Common myeloid progenitor, CD34-positive (primary cell): ENCODE measurements at regions not wholly inside any gene's neighbourhood (a gene's known extent, or its start where the extent isn't known, plus 50 kb on each side); places are given as distances from the start of the nearest gene placed in this dataset.

Source experiments
- CTCF ChIA-PET: fragments of 350-600 bp; sonication (Branson Sonifier 250); formaldehyde crosslinking; loops from one replicate; lab custom pipeline; 2021; ENCODE audit warnings: antibody characterized with exemption; lab: Charles Lee
- POLR2A ChIA-PET: fragments of 350-600 bp; sonication (Branson Sonifier 250); formaldehyde crosslinking; loops from one replicate; lab custom pipeline; 2021; ENCODE audit warnings: antibody characterized with exemption; lab: Charles Lee
- DNase-seq, 3 donors: peaks; one replicate each; pipeline versions ENCODE4 v3.0.0 to v3.0.0-alpha.2; 2013
- H3K27ac ChIP-seq, 2 experiments: 1 replicate in 1 of 2; 2 replicates in 1 of 2; pipeline ENCODE4 v1.7.0; 2013; ENCODE audit warnings: inconsistent platforms in 2 of 2, low read length in 2 of 2, mild to moderate bottlenecking in 2 of 2, low read depth in 1 of 2, moderate library complexity in 1 of 2; ENCODE audit not compliant: severe bottlenecking in 2 of 2, insufficient read depth in 1 of 2, poor library complexity in 1 of 2
- H3K27me3 ChIP-seq, 5 experiments: replicated peaks in 2 of 5; 1 replicate in 3 of 5; 2 replicates in 2 of 5; pipeline versions ENCODE4 v1.6.1 to v1.7.0; 2013; ENCODE audit warnings: low read length in 4 of 5, mild to moderate bottlenecking in 2 of 5, moderate library complexity in 2 of 5, inconsistent platforms in 1 of 5; ENCODE audit not compliant: insufficient read depth in 5 of 5, control insufficient read depth in 4 of 5
- H3K36me3 ChIP-seq, 4 experiments: 1 replicate in 2 of 4; 2 replicates in 2 of 4; pipeline versions ENCODE4 v1.6.1 to v1.7.0; 2013; ENCODE audit warnings: low read length in 3 of 4, control low read depth in 1 of 4, mild to moderate bottlenecking in 1 of 4; ENCODE audit not compliant: control insufficient read depth in 4 of 4, insufficient read depth in 4 of 4
- H3K4me1 ChIP-seq, 4 experiments: 1 replicate in 3 of 4; 2 replicates in 1 of 4; pipeline versions ENCODE4 v1.6.1 to v1.7.1; 2013; ENCODE audit warnings: low read length in 3 of 4, mild to moderate bottlenecking in 3 of 4, control low read depth in 1 of 4, inconsistent platforms in 1 of 4, moderate library complexity in 1 of 4; ENCODE audit not compliant: control insufficient read depth in 4 of 4, insufficient read depth in 4 of 4; ENCODE audit errors: control extremely low read depth in 1 of 4
- H3K4me3 ChIP-seq, 7 experiments: 1 replicate in 4 of 7; 2 replicates in 3 of 7; pipeline versions ENCODE4 v1.5.1 to v1.7.0; 2013; ENCODE audit warnings: mild to moderate bottlenecking in 7 of 7, low read length in 6 of 7, moderate library complexity in 6 of 7, inconsistent platforms in 2 of 7, low read depth in 2 of 7, control low read depth in 1 of 7; ENCODE audit not compliant: insufficient read depth in 4 of 7, control insufficient read depth in 1 of 7; ENCODE audit errors: extremely low read depth in 1 of 7
- H3K9me3 ChIP-seq, 5 experiments: 1 replicate in 4 of 5; 2 replicates in 1 of 5; pipeline versions ENCODE4 v1.6.1 to v1.7.1; 2013; ENCODE audit warnings: low read length in 4 of 5, mild to moderate bottlenecking in 2 of 5, inconsistent platforms in 1 of 5, low read depth in 1 of 5, moderate library complexity in 1 of 5; ENCODE audit not compliant: control insufficient read depth in 4 of 5, insufficient read depth in 2 of 5; ENCODE audit errors: control extremely low read depth in 1 of 5
- WGBS: methylation state at CpG from one replicate; pipeline ENCODE4 v1.1.5; 2013; ENCODE audit not compliant: insufficient coverage; 5-methylcytosine and 5-hydroxymethylcytosine counted together

- Histone ChIP-seq H3K4me1 (no peaks in the 10 kb centered on the region), H3K27ac (no peak overlapping the region), H3K4me3 (no peak overlapping the region), H3K36me3 (no peaks in the 10 kb centered on the region), H3K27me3 (no peaks in the 10 kb centered on the region), H3K9me3 (no peaks in the 10 kb centered on the region)
- DNase-seq: no peak
- CTCF ChIA-PET: no interaction called here
- 60% methylated on average over 1 of the region's 1 CpG for WGBS
- POLR2A ChIA-PET: no interaction called here
Measured at GRCh38 chr7:113639221-113639620, 279.6 kb downstream of the PPP1R3A start.

- no peak for DNase-seq
- no peak overlapping the region for H3K27ac ChIP-seq
- no peaks in the 10 kb centered on the region for H3K9me3 ChIP-seq
- WGBS: 100% methylated on average over 2 of the region's 5 CpGs
- no peaks in the 10 kb centered on the region for H3K27me3 ChIP-seq
- H3K36me3 ChIP-seq: no peaks in the 10 kb centered on the region
- H3K4me3 ChIP-seq: no peak overlapping the region
- ChIA-PET POLR2A (no interaction called here), CTCF (no interaction called here)
- H3K4me1 ChIP-seq: no peaks in the 10 kb centered on the region
Measured at GRCh38 chr7:113636727-113637421, 281.9 kb downstream of the PPP1R3A start.

- Histone ChIP-seq H3K36me3 (no peaks in the 10 kb centered on the region), H3K4me3 (no peak overlapping the region), H3K27me3 (no peaks in the 10 kb centered on the region), H3K4me1 (no peaks in the 10 kb centered on the region), H3K9me3 (no peaks in the 10 kb centered on the region), H3K27ac (no peak overlapping the region)
- POLR2A ChIA-PET: no interaction called here
- no peak for DNase-seq
- CTCF ChIA-PET: no interaction called here
Measured at GRCh38 chr7:113635492-113635891, 283.3 kb downstream of the PPP1R3A start.

GRCh38 chr7:113633073-113633472, 285.7 kb downstream of the PPP1R3A start:
- Histone ChIP-seq H3K27me3 (no peaks in the 10 kb centered on the region), H3K27ac (no peak overlapping the region), H3K36me3 (no peaks in the 10 kb centered on the region), H3K9me3 (no peaks in the 10 kb centered on the region), H3K4me3 (no peak overlapping the region), H3K4me1 (no peaks in the 10 kb centered on the region)
- ChIA-PET POLR2A (no interaction called here), CTCF (no interaction called here)
- WGBS: 90% methylated on average over 2 of the region's 3 CpGs
- no peak for DNase-seq

- CTCF ChIA-PET: no interaction called here
- Histone ChIP-seq H3K27ac (no peak overlapping the region), H3K4me3 (no peak overlapping the region), H3K36me3 (no peaks in the 10 kb centered on the region), H3K27me3 (no peaks in the 10 kb centered on the region), H3K4me1 (no peaks in the 10 kb centered on the region), H3K9me3 (no peaks in the 10 kb centered on the region)
- POLR2A ChIA-PET: no interaction called here
- no peak for DNase-seq
- 91% methylated on average over 5 of the region's 6 CpGs for WGBS
Measured at GRCh38 chr7:113628948-113629847, 289.6 kb downstream of the PPP1R3A start.

- CTCF ChIA-PET: no interaction called here
- H3K4me1 ChIP-seq: no peaks in the 10 kb centered on the region
- no peaks in the 10 kb centered on the region for H3K9me3 ChIP-seq
- no peaks in the 10 kb centered on the region for H3K36me3 ChIP-seq
- H3K27me3 ChIP-seq: no peaks in the 10 kb centered on the region
- H3K27ac ChIP-seq: no peak overlapping the region
- H3K4me3 ChIP-seq: no peak overlapping the region
- POLR2A ChIA-PET: no interaction called here
- no peak for DNase-seq
Measured at GRCh38 chr7:113625494-113626102, 293.2 kb downstream of the PPP1R3A start.

GRCh38 chr7:113622796-113623195, 296.0 kb downstream of the PPP1R3A start:
- H3K9me3 ChIP-seq: peaks cover 0 to 1% (median 0%) of the 10 kb centered on the region in 5 experiments
- H3K36me3 ChIP-seq: no peaks in the 10 kb centered on the region
- CTCF ChIA-PET: interaction anchor here (0.6 kb wide), 2 partner anchors 12 to 100 kb away, joined by 3 to 4 read pairs; no protein-coding TSS in a partner anchor
- H3K4me3 ChIP-seq: no peak overlapping the region
- POLR2A ChIA-PET: no interaction called here
- DNase-seq: no peak
- no peaks in the 10 kb centered on the region for H3K4me1 ChIP-seq
- no peaks in the 10 kb centered on the region for H3K27me3 ChIP-seq
- WGBS: no CpG with 5 or more reads among the region's 1 CpG
- H3K27ac ChIP-seq: no peak overlapping the region
